ENCODE measurements at regions not wholly inside any gene's neighbourhood (a gene's known extent, or its start where the extent isn't known, plus 50 kb on each side); places are given as distances from the start of the nearest gene placed in this dataset.

- TF ChIP-seq CTCF (IDR thresholded peaks at IDR 0.05; ENCODE audit: low read length), result no peak
- TF ChIP-seq EZH2 (IDR thresholded peaks at IDR 0.05; ENCODE audit: borderline replicate concordance, low read length), result no peak
These were observed 96.0 kb upstream of the IGLL5 start for GRCh38 chr22:22791438-22792181.

Data from OCI-LY1 (cell line).